ENCODE measurements at regions not wholly inside any gene's neighbourhood (a gene's known extent, or its start where the extent isn't known, plus 50 kb on each side); places are given as distances from the start of the nearest gene placed in this dataset.
"Not testable (repeated sequence)": the region's sequence is repeated elsewhere in the genome, so short reads cannot be mapped to it uniquely, and the experiment has no call there.

GRCh38 chr4:156545003-156545785 lies 426.4 kb downstream of the PDGFC start:
- no peak for DNase-seq (ENCODE audit: low spot score)

- no peak for DNase-seq (ENCODE audit: low spot score)
Measured at GRCh38 chr4:156539376-156539775, 432.2 kb downstream of the PDGFC start.

GRCh38 chr4:156538651-156539257 lies 432.8 kb downstream of the PDGFC start:
- DNase-seq (ENCODE audit: low spot score) = no peak

GRCh38 chr4:156538210-156538609 lies 433.4 kb downstream of the PDGFC start:
- no peak for DNase-seq (ENCODE audit: low spot score)

GRCh38 chr4:156537286-156537685 lies 434.3 kb downstream of the PDGFC start:
- no peak for DNase-seq (ENCODE audit: low spot score)

- DNase-seq (ENCODE audit: low spot score) = no peak
Measured at GRCh38 chr4:156536661-156537060, 434.9 kb downstream of the PDGFC start.

- DNase-seq (ENCODE audit: low spot score) = no peak
Measured at GRCh38 chr4:156534205-156534604, 437.4 kb downstream of the PDGFC start.

GRCh38 chr4:156528216-156528615 lies 443.4 kb downstream of the PDGFC start:
- no peak for DNase-seq (ENCODE audit: low spot score)

- no peak for DNase-seq (ENCODE audit: low spot score)
Measured at GRCh38 chr4:156527237-156527993, 444.2 kb downstream of the PDGFC start.

- no peak for DNase-seq (ENCODE audit: low spot score)
Measured at GRCh38 chr4:156523991-156524390, 447.6 kb downstream of the PDGFC start.

- no peak for DNase-seq (ENCODE audit: low spot score)
Measured at GRCh38 chr4:156523492-156523891, 448.1 kb downstream of the PDGFC start.

- DNase-seq (ENCODE audit: low spot score) = no peak
Measured at GRCh38 chr4:156521631-156522030, 450.0 kb downstream of the PDGFC start.

GRCh38 chr4:156517956-156518355 lies 453.6 kb downstream of the PDGFC start:
- DNase-seq (ENCODE audit: low spot score) = no peak

- no peak for DNase-seq (ENCODE audit: low spot score)
Measured at GRCh38 chr4:156517546-156517945, 454.1 kb downstream of the PDGFC start.

GRCh38 chr4:156516698-156517097 lies 454.9 kb downstream of the PDGFC start:
- no peak for DNase-seq (ENCODE audit: low spot score)

- no peak for DNase-seq (ENCODE audit: low spot score)
Measured at GRCh38 chr4:156515295-156515694, 456.3 kb downstream of the PDGFC start.

GRCh38 chr4:156512622-156513021 lies 459.0 kb downstream of the PDGFC start:
- no peak for DNase-seq (ENCODE audit: low spot score)

GRCh38 chr4:156509921-156510320 lies 461.7 kb downstream of the PDGFC start:
- DNase-seq (ENCODE audit: low spot score) = not testable (repeated sequence)

GRCh38 chr4:156505341-156505955 lies 466.2 kb downstream of the PDGFC start:
- no peak for DNase-seq (ENCODE audit: low spot score)

GRCh38 chr4:156503119-156503518 lies 468.5 kb downstream of the PDGFC start:
- DNase-seq (ENCODE audit: low spot score) = no peak

GRCh38 chr4:156501962-156502361 lies 469.6 kb downstream of the PDGFC start:
- no peak for DNase-seq (ENCODE audit: low spot score)

- no peak for DNase-seq (ENCODE audit: low spot score)
Measured at GRCh38 chr4:156499684-156500083, 471.9 kb downstream of the PDGFC start.

GRCh38 chr4:156497486-156497885 lies 474.1 kb downstream of the PDGFC start:
- no peak for DNase-seq (ENCODE audit: low spot score)
